Small intestine (tissue), 7 donors: ENCODE measurements at regions not wholly inside any gene's neighbourhood (a gene's known extent, or its start where the extent isn't known, plus 50 kb on each side); places are given as distances from the start of the nearest gene placed in this dataset.

Source experiments
- DNase-seq, 2 donors: peaks; one replicate each; pipeline versions ENCODE4 v3.0.0 to v3.0.0-alpha.2; 2013
- FAIRE-seq: peaks from 2 replicates; lab custom pipeline; 2012; peaks lifted over from hg19 to GRCh38; lab: Jason Lieb, UNC
- H3K27ac ChIP-seq, 3 donors: one replicate each; pipeline ENCODE4 v1.5.1; 2013; ENCODE audit warnings: low read length in 2 of 3, mild to moderate bottlenecking in 2 of 3, control low read depth in 1 of 3, inconsistent platforms in 1 of 3, low read depth in 1 of 3, moderate library complexity in 1 of 3
- H3K27me3 ChIP-seq, 3 donors: one replicate each; pipeline ENCODE4 v1.6.1; 2013; ENCODE audit warnings: low read length in 3 of 3, inconsistent platforms in 1 of 3; ENCODE audit not compliant: control insufficient read depth in 3 of 3, insufficient read depth in 3 of 3
- H3K36me3 ChIP-seq, 3 donors: one replicate each; pipeline ENCODE4 v1.6.1; 2013; ENCODE audit warnings: low read length in 3 of 3, inconsistent platforms in 1 of 3, low read depth in 1 of 3, mild to moderate bottlenecking in 1 of 3, moderate library complexity in 1 of 3; ENCODE audit not compliant: control insufficient read depth in 3 of 3, insufficient read depth in 2 of 3
- H3K4me1 ChIP-seq, 3 donors: one replicate each; pipeline ENCODE4 v1.6.1; 2013; ENCODE audit warnings: low read length in 2 of 3, inconsistent platforms in 1 of 3, low read depth in 1 of 3, mild to moderate bottlenecking in 1 of 3, moderate library complexity in 1 of 3; ENCODE audit not compliant: control insufficient read depth in 3 of 3, insufficient read depth in 2 of 3
- H3K4me3 ChIP-seq, 3 donors: one replicate each; pipeline ENCODE4 v1.5.1; 2013; ENCODE audit warnings: low read length in 3 of 3, control low read depth in 1 of 3, inconsistent platforms in 1 of 3, low read depth in 1 of 3, mild to moderate bottlenecking in 1 of 3, moderate library complexity in 1 of 3
- H3K9me3 ChIP-seq, 2 donors: one replicate each; pipeline ENCODE4 v1.6.1; 2013; ENCODE audit warnings: low read depth in 1 of 2, low read length in 1 of 2; ENCODE audit not compliant: control insufficient read depth in 2 of 2, insufficient read depth in 1 of 2
- WGBS, 3 donors: extraction: QIAGEN DNeasy Blood & Tissue Kit; methylation state at CpG; one replicate each; pipeline ENCODE4 v1.1.7; 2013; 5-methylcytosine and 5-hydroxymethylcytosine counted together
- donor health status: healthy with polysubstance abuse.
- donor health status: control.
- donor health status: control.
- donor health status: Bipolar disorder and iron deficiency.
- donor health status: healthy.

DNA sequence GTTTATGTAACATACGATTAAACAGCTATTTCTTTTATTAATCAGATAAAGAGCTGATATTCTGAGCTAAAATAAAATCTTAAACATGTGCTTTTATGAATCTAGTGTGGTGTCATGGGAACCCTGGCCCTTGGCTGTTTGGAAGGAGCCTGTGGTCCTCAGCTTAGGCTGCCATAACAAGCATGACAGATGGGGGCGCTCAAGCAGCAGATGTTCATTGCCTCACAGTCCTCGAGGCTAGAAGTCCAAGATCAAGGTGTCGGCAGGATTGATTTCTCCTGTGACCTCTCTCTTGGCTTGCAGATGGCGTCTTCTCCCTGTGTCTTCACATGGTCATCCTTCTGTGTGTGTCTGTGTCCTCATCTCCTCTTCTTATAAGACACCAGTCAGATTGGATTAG lies 448.2 kb downstream of the GADD45G start:
- no peak overlapping the region for H3K27ac ChIP-seq
- H3K4me3 ChIP-seq, result no peak overlapping the region
- H3K36me3 ChIP-seq, result no peaks in the 10 kb centered on the region
- no peaks in the 10 kb centered on the region for H3K9me3 ChIP-seq
- DNase-seq (no peak), FAIRE-seq (no peak)
- 70 to 76% (median 71%) methylated on average over 5 of the region's 5 CpGs for WGBS, 3 donors
- no peaks in the 10 kb centered on the region for H3K27me3 ChIP-seq
- H3K4me1 ChIP-seq, result no peaks in the 10 kb centered on the region

DNA sequence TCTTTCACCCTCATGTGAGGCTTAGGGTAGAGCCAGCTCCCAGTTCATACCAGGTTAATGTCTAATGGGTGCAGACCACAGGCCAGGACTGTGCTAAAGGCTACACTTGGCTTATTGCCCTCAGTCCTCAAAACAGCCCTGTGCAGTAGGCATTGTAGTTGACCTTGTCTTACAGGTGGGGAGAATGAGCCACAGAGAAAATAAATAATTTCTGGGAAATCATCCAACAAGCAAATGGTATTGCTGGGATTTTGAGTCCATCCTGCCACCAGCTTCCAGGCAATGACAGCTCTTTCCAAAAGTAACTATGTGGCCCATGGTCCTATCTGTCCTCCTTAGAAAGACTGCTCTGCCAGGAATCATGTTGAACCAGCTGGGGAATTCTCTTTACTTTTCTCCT lies 450.0 kb downstream of the GADD45G start:
- Histone ChIP-seq H3K27ac (no peak overlapping the region), H3K36me3 (no peaks in the 10 kb centered on the region), H3K4me1 (no peaks in the 10 kb centered on the region), H3K9me3 (no peaks in the 10 kb centered on the region), H3K27me3 (no peaks in the 10 kb centered on the region), H3K4me3 (no peak overlapping the region)
- no peak for DNase-seq
- no peak for FAIRE-seq

DNA sequence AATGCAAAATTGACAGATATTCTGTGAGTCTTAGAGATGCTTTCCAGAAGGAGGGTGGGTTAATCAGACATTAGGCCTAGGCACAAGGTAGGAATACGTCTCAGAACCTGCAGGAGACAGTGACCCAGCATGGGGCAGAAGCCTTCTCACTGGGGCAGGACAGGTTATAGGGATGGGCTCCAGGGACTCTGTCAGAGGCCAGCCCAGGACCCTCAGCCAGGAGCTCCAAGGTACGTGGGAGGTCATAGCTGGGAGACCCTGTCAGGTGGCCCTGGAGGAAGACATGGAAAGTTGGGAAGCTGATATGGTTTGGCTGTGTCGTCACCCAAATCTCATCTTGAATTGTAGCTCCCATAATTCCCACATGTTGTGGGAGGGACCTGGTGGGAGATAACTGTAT lies 450.4 kb downstream of the GADD45G start:
- no peaks in the 10 kb centered on the region for H3K9me3 ChIP-seq
- no peak overlapping the region for H3K27ac ChIP-seq
- DNase-seq (no peak), FAIRE-seq (no peak)
- no peak overlapping the region for H3K4me3 ChIP-seq
- 90 to 94% (median 93%) methylated on average over 3 of the region's 3 CpGs for WGBS, 3 donors
- H3K4me1 ChIP-seq, result no peaks in the 10 kb centered on the region
- H3K27me3 ChIP-seq, result no peaks in the 10 kb centered on the region
- H3K36me3 ChIP-seq, result no peaks in the 10 kb centered on the region

DNA sequence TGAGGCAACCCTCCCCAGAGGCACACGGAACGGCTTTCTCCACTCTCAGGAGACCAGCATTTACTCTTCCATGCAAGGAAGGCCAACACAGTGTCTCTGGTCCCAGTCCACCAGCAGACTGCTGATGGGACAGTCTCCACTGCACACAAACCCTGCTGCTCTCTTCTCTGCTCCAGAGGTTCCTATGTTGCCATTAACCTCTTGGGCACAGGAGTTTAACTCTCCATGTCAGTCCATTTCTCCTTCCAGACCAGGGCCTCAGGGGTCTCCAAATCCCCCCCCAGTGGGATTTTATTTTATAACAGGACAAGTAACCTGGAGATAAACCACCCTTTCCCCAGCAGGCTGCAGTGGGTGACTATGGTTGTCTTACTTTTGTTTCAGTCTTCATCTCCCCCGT lies 452.5 kb downstream of the GADD45G start:
- H3K27ac ChIP-seq, result no peak overlapping the region
- H3K36me3 ChIP-seq, result no peaks in the 10 kb centered on the region
- DNase-seq (no peak), FAIRE-seq (no peak)
- no peaks in the 10 kb centered on the region for H3K9me3 ChIP-seq
- no peaks in the 10 kb centered on the region for H3K4me1 ChIP-seq
- H3K4me3 ChIP-seq, result no peak overlapping the region
- 89 to 96% (median 96%) methylated on average over 3 of the region's 3 CpGs for WGBS, 3 donors
- H3K27me3 ChIP-seq, result no peaks in the 10 kb centered on the region

DNA sequence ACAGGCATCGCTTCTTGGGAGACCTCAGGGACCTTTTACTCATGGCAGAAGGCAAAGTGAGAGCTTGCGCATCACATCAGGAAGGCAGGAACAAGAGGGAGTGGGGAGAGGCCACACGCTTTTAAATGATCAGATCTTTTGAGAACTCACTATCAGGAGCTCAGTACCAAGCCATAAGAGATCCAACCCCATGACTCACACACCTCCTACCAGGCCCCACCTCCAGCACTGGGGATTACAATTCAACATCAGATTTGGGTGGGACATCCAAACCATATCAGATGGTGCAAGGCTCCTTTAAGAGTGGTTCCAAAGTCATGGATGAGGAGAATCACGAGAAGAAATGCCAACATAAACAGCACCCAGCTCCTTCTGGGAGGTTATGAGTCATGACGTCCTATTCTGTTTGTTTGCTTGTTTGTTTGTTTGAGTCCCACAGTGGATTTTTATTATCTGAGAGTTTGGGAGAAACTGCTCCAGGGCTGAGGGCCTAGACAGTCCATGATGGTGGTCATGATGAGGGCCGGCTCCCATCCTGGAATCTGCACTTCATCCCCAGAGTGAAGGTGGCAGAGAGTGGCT lies 453.5 kb downstream of the GADD45G start:
- FAIRE-seq (no peak), DNase-seq (no peak)
- Histone ChIP-seq H3K4me3 (no peak overlapping the region), H3K27me3 (no peaks in the 10 kb centered on the region), H3K4me1 (no peaks in the 10 kb centered on the region), H3K36me3 (no peaks in the 10 kb centered on the region), H3K9me3 (no peaks in the 10 kb centered on the region), H3K27ac (no peak overlapping the region)
- WGBS, 3 donors, result 83 to 86% (median 83%) methylated on average over 6 of the region's 6 CpGs

DNA sequence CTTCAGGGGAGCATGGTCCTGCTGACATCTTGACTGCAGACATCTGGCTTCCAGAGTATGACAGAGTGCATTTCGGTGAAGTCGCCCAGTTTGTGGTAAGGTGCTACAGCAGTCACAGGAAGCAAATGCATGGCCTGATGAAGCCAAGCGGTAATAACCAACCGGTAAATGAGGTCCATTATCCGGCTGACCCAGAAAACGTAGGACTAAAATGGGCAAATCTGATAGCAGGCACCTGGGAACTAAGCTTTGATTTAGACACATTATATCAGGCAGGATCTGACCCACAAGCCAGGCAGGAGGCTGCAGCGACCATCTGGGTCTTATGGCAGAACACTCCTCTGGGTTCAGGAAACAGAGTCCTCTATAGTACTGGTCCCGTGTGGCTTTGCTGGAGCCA lies 454.6 kb downstream of the GADD45G start:
- no peaks in the 10 kb centered on the region for H3K4me1 ChIP-seq
- no peak for DNase-seq
- WGBS, 3 donors, result 91 to 93% (median 91%) methylated on average over 8 of the region's 8 CpGs
- no peak overlapping the region for H3K4me3 ChIP-seq
- H3K9me3 ChIP-seq, result no peaks in the 10 kb centered on the region
- H3K27ac ChIP-seq, result no peak overlapping the region
- FAIRE-seq, result no peak
- no peaks in the 10 kb centered on the region for H3K27me3 ChIP-seq
- H3K36me3 ChIP-seq, result no peaks in the 10 kb centered on the region

DNA sequence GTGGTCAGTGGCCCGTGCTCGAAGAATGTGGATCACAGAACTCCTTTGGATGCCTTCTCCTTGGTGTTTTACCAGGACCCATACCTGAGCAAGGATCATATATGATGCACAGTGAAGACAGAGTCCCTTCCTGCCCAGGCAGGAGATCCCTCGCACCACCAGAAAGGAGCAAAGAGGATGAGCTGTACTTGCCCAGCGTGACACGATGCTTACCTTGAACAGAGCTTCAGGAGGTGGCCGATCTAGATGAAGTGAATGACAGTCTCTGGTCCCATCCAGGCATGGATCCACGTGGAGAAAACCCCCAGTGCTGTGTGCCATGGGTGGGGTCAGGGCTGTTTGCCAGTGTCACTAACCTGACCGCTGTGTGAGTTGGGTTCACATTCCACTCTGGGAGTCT lies 455.4 kb downstream of the GADD45G start:
- peak in 1 of 2 donors; percentile 19 for DNase-seq

DNA sequence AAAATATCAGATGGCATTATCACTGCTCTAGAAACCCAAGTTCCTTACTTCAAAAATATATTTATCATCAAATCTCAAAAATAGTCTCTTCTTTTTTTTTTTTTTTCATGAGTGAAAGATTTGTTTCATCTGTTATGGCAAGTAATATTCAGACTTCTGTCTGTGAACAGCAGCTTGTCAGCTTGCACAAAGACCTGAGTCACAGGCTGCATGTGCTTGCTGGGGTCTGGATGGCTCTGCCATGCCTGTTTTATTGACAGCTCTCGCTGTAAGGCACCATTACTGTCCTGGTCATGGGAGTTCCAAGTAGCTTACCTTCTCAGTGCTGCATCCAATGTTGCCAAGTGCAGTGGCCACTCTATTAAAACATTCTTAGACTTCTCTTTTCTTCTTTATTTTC lies 456.4 kb downstream of the GADD45G start:
- DNase-seq, result no peak
- H3K27me3 ChIP-seq, result no peaks in the 10 kb centered on the region
- H3K9me3 ChIP-seq, result no peaks in the 10 kb centered on the region
- H3K4me3 ChIP-seq, result no peak overlapping the region
- no peaks in the 10 kb centered on the region for H3K4me1 ChIP-seq
- no peaks in the 10 kb centered on the region for H3K36me3 ChIP-seq
- WGBS, 3 donors, result 80 to 93% (median 92%) methylated on average over 1 of the region's 1 CpG
- FAIRE-seq, result no peak
- H3K27ac ChIP-seq, result no peak overlapping the region

More for the DNA sequence above, 455.4 kb downstream of the GADD45G start:
- no peaks in the 10 kb centered on the region for H3K9me3 ChIP-seq
- 71 to 81% (median 76%) methylated on average over 8 of the region's 8 CpGs for WGBS, 3 donors
- no peak overlapping the region for H3K27ac ChIP-seq
- no peaks in the 10 kb centered on the region for H3K36me3 ChIP-seq
- no peaks in the 10 kb centered on the region for H3K4me1 ChIP-seq
- H3K4me3 ChIP-seq, result no peak overlapping the region
- no peaks in the 10 kb centered on the region for H3K27me3 ChIP-seq
- no peak for FAIRE-seq

DNA sequence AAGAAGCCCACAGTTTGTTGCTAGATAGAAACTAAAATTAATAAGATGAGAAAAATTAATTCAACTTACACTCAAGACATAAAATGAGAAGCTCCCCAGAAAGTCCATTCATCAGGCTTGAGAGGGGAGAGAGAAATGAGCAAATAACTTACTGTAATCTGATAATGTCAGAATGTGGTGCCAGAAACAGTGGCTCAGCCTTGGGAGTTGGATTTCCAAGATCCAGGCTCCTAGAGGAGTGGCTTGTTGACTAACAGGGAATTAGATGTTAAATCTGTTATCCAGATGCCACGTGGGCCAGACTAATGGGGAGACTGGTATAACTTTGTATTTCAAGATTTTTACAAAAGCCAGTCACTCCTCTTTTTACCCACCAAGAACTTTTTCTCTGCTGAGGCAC lies 458.2 kb downstream of the GADD45G start:
- no peaks in the 10 kb centered on the region for H3K9me3 ChIP-seq
- WGBS, 3 donors, result 67 to 74% (median 68%) methylated on average over 1 of the region's 1 CpG
- no peak overlapping the region for H3K4me3 ChIP-seq
- H3K4me1 ChIP-seq, result no peaks in the 10 kb centered on the region
- DNase-seq (no peak), FAIRE-seq (no peak)
- H3K27ac ChIP-seq, result no peak overlapping the region
- no peaks in the 10 kb centered on the region for H3K27me3 ChIP-seq
- no peaks in the 10 kb centered on the region for H3K36me3 ChIP-seq
